SK-N-SH treated with all-trans-retinoic acid at 6 μM for 48 hours (cell line): ENCODE measurements at regions not wholly inside any gene's neighbourhood (a gene's known extent, or its start where the extent isn't known, plus 50 kb on each side); places are given as distances from the start of the nearest gene placed in this dataset.

Experiments used
- ATAC-seq: fragments of 200-7000 bp; cut with Tn5 transposase; 3 replicates; pipeline ENCODE4 v1.9.1; 2020; ENCODE audit warnings: mild to moderate bottlenecking, moderate library complexity
- ARNTL ChIP-seq: fragments of 450-650 bp; formaldehyde crosslinking; IDR thresholded peaks from 2 replicates; pipeline ENCODE4 v1.5.0; 2020; ENCODE audit warnings: low read depth, mild to moderate bottlenecking, moderate library complexity, borderline replicate concordance
- BACH2 ChIP-seq: fragments of 250-450 bp; sonication (Bioruptor Pico); IDR thresholded peaks from 2 replicates; pipeline ENCODE4 v1.9.0; 2021; ENCODE audit warnings: mild to moderate bottlenecking, borderline replicate concordance
- CREB5 ChIP-seq: fragments of 250-450 bp; sonication (Bioruptor Pico); IDR thresholded peaks from 2 replicates; pipeline ENCODE4 v1.5.1; 2020; ENCODE audit warnings: low read depth, mild to moderate bottlenecking, moderate library complexity
- CSDC2 ChIP-seq: fragments of 250-450 bp; sonication (Bioruptor Pico); IDR thresholded peaks from 2 replicates; pipeline ENCODE4 v1.5.0; 2020; ENCODE audit warnings: mild to moderate bottlenecking, moderate library complexity
- ESRRG ChIP-seq: fragments of 250-450 bp; sonication (Bioruptor Pico); IDR thresholded peaks from 2 replicates; pipeline ENCODE4 v1.6.1; 2021; ENCODE audit warnings: mild to moderate bottlenecking
- GLIS3 ChIP-seq: fragments of 250-450 bp; sonication (Bioruptor Pico); IDR thresholded peaks from 2 replicates; pipeline ENCODE4 v1.5.0; 2020; ENCODE audit warnings: mild to moderate bottlenecking, moderate library complexity
- ISL1 ChIP-seq: fragments of 250-450 bp; sonication (Bioruptor Pico); IDR thresholded peaks from 2 replicates; pipeline ENCODE4 v2.1.2; 2022; ENCODE audit warnings: mild to moderate bottlenecking, moderate library complexity
- OSR1 ChIP-seq: fragments of 250-450 bp; sonication (Bioruptor Pico); IDR thresholded peaks from 2 replicates; pipeline ENCODE4 v1.8.0; 2022; ENCODE audit warnings: moderate library complexity, mild to moderate bottlenecking, inconsistent platforms
- PATZ1 ChIP-seq: fragments of 250-450 bp; sonication (Bioruptor Pico); IDR thresholded peaks from 2 replicates; pipeline ENCODE4 v1.8.0; 2020; ENCODE audit warnings: mild to moderate bottlenecking, moderate library complexity, borderline replicate concordance
- POU6F1 ChIP-seq: fragments of 250-450 bp; sonication (Bioruptor Pico); IDR thresholded peaks from 2 replicates; pipeline ENCODE4 v1.8.0; 2021; ENCODE audit warnings: low read depth, mild to moderate bottlenecking, moderate library complexity, borderline replicate concordance
- PPARA ChIP-seq: fragments of 250-450 bp; sonication (Bioruptor Pico); IDR thresholded peaks from 2 replicates; pipeline ENCODE4 v1.5.0; 2020; ENCODE audit warnings: mild to moderate bottlenecking, borderline replicate concordance
- RARB ChIP-seq: fragments of 250-450 bp; sonication (Bioruptor Pico); IDR thresholded peaks from 2 replicates; pipeline ENCODE4 v1.8.0; 2021; ENCODE audit warnings: mild to moderate bottlenecking, moderate library complexity
- SNAI2 ChIP-seq: fragments of 250-450 bp; sonication (Bioruptor Pico); IDR thresholded peaks from 2 replicates; pipeline ENCODE4 v1.5.0; 2020; ENCODE audit warnings: mild to moderate bottlenecking, moderate library complexity
- TCF4 ChIP-seq: fragments of 250-450 bp; sonication (Bioruptor Pico); IDR thresholded peaks from 2 replicates; pipeline ENCODE4 v1.8.0; 2021; ENCODE audit warnings: mild to moderate bottlenecking, moderate library complexity, borderline replicate concordance
- TOX ChIP-seq: fragments of 250-450 bp; sonication (Bioruptor Pico); IDR thresholded peaks from 2 replicates; pipeline ENCODE4 v1.8.0; 2021; ENCODE audit warnings: mild to moderate bottlenecking, moderate library complexity, borderline replicate concordance
- TSHZ2 ChIP-seq: fragments of 250-450 bp; sonication (Bioruptor Pico); IDR thresholded peaks from 2 replicates; pipeline ENCODE4 v1.5.0; 2020; ENCODE audit warnings: mild to moderate bottlenecking, moderate library complexity
- ZC3H10 ChIP-seq: fragments of 250-450 bp; sonication (Bioruptor Pico); IDR thresholded peaks from 2 replicates; pipeline ENCODE4 v1.5.1; 2021; ENCODE audit warnings: mild to moderate bottlenecking, moderate library complexity
- ZFP3 ChIP-seq: fragments of 250-450 bp; sonication (Bioruptor Pico); IDR thresholded peaks from 2 replicates; pipeline ENCODE4 v1.5.0; 2020; ENCODE audit warnings: mild to moderate bottlenecking, moderate library complexity
- ZFP30 ChIP-seq: fragments of 450-650 bp; formaldehyde crosslinking; IDR thresholded peaks from 2 replicates; pipeline ENCODE4 v1.5.0; 2022; ENCODE audit warnings: mild to moderate bottlenecking, moderate library complexity
- ZNF565 ChIP-seq: fragments of 450-650 bp; formaldehyde crosslinking; conservative IDR thresholded peaks from 2 replicates; pipeline ENCODE4 v1.5.0; 2020; ENCODE audit warnings: low read depth, mild to moderate bottlenecking, moderate library complexity
- ZNF70 ChIP-seq: fragments of 450-650 bp; formaldehyde crosslinking; IDR thresholded peaks from 2 replicates; pipeline ENCODE4 v1.5.0; 2020; ENCODE audit warnings: mild to moderate bottlenecking, moderate library complexity

- no peak for ATAC-seq
- TF ChIP-seq ARNTL (no peak), ZFP30 (CRISPR knock-in tag) (no peak), TOX (no peak), ZC3H10 (CRISPR knock-in tag) (no peak), PPARA (CRISPR knock-in tag) (no peak), GLIS3 (CRISPR knock-in tag) (no peak), POU6F1 (CRISPR knock-in tag) (no peak), TCF4 (CRISPR knock-in tag) (no peak), ISL1 (CRISPR knock-in tag) (no peak), TSHZ2 (CRISPR knock-in tag) (no peak), BACH2 (CRISPR knock-in tag) (no peak), ZFP3 (no peak), ZNF70 (CRISPR knock-in tag) (no peak), CREB5 (CRISPR knock-in tag) (no peak), ESRRG (no peak), SNAI2 (CRISPR knock-in tag) (no peak), PATZ1 (CRISPR knock-in tag) (no peak), ZNF565 (no peak), CSDC2 (no peak)
- TF ChIP-seq, all 23 proteins: peak for 0
Observed at GRCh38 chr2:30354150-30354549, 92.9 kb upstream of the LCLAT1 start.

- ATAC-seq: no peak
- TF ChIP-seq PPARA (CRISPR knock-in tag): no peak
- no peak for TF ChIP-seq ZNF70 (CRISPR knock-in tag)
- TF ChIP-seq ZC3H10 (CRISPR knock-in tag): no peak
- TF ChIP-seq RARB: no peak
- TF ChIP-seq ZFP3: no peak
- TF ChIP-seq CSDC2: no peak
- TF ChIP-seq PATZ1 (CRISPR knock-in tag): no peak
- no peak for TF ChIP-seq ARNTL
Observed at GRCh38 chr2:30354621-30355020, 92.4 kb upstream of the LCLAT1 start.

- no peak for ATAC-seq
- no peak for TF ChIP-seq CREB5 (CRISPR knock-in tag)
- no peak for TF ChIP-seq ZFP3
- no peak for TF ChIP-seq ESRRG
- no peak for TF ChIP-seq RARB
- TF ChIP-seq TCF4 (CRISPR knock-in tag): no peak
- TF ChIP-seq TOX: no peak
- TF ChIP-seq TSHZ2 (CRISPR knock-in tag): no peak
- TF ChIP-seq SNAI2 (CRISPR knock-in tag): no peak
- TF ChIP-seq OSR1 (CRISPR knock-in tag): no peak
- TF ChIP-seq ZFP30 (CRISPR knock-in tag): no peak
- TF ChIP-seq GLIS3 (CRISPR knock-in tag): no peak
- no peak for TF ChIP-seq PATZ1 (CRISPR knock-in tag)
Observed at GRCh38 chr2:30355306-30355705, 91.7 kb upstream of the LCLAT1 start.
